ENCODE measurements at regions not wholly inside any gene's neighbourhood (a gene's known extent, or its start where the extent isn't known, plus 50 kb on each side); places are given as distances from the start of the nearest gene placed in this dataset.

DNA sequence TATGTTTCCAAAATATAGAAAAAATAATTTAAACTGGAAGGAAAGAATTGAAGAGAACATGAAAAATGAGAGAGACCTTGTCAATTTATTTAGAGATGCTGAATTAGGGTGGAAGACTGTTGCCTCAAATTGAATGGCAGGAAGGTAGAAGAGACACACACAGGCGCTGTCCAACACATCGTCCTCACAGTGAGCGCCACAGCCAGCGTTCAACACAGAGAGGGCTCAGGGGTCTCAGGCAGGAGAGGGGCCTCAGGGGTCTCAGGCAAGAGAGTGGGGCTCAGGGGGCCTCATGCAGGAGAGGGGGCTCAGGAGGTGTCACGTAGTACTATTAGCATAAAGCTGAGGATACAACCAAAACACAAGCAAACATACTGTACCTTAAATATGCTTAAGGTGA, 65.7 kb downstream of the TMEM18 start:
- DNase-seq (peak in 1 of 2 donors; percentile 51), ATAC-seq (ENCODE audit: low FRiP score) (no peak)
- intact Hi-C loops (cut with DNase I) = no loop called here
- no peaks in the 10 kb centered on the region for H3K36me3 ChIP-seq (ENCODE audit: control insufficient read depth in 1 of 2, insufficient read depth in 2 of 2, low read length in 1 of 2)
- no peaks in the 10 kb centered on the region for H3K27me3 ChIP-seq (ENCODE audit: control insufficient read depth in 1 of 2, insufficient read depth in 2 of 2, low read length in 1 of 2)
- WGBS, 2 donors = 70% methylated on average over 5 of the region's 5 CpGs
- H3K27ac ChIP-seq (ENCODE audit: low read depth in 1 of 2, low read length in 2 of 2) = no peak overlapping the region
- peaks cover 3% of the 10 kb centered on the region for H3K9me3 ChIP-seq (ENCODE audit: control insufficient read depth, low read length)
- no peak overlapping the region for H3K4me3 ChIP-seq (ENCODE audit: low read length in 2 of 2)
- no peaks in the 10 kb centered on the region for H3K4me1 ChIP-seq (ENCODE audit: control insufficient read depth in 1 of 2, insufficient read depth in 2 of 2, low read length in 2 of 2)

DNA sequence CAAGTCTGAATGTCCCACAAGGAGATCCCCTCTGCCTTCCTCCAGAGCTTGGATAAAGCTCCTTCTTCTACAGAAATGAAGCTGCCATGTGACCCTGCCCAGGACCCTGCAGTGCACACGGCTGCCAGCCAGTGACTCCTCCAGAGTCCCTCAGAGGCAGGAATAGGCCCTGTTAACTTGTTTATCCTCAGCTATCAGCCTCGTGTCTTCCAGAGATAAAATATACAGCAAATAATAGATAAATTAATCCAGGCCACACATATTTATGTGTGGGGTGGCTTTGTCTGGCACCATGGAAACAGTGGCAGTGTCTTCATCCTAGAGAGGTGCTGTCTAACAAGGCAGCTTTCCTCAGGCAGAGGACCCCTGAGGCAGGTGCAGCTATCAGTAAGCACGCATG, 66.7 kb downstream of the TMEM18 start:
- no peak for DNase-seq
- no peaks in the 10 kb centered on the region for H3K27me3 ChIP-seq (ENCODE audit: control insufficient read depth in 1 of 2, insufficient read depth in 2 of 2, low read length in 1 of 2)
- WGBS, 2 donors = 79 to 82% methylated on average over 3 of the region's 3 CpGs

DNA sequence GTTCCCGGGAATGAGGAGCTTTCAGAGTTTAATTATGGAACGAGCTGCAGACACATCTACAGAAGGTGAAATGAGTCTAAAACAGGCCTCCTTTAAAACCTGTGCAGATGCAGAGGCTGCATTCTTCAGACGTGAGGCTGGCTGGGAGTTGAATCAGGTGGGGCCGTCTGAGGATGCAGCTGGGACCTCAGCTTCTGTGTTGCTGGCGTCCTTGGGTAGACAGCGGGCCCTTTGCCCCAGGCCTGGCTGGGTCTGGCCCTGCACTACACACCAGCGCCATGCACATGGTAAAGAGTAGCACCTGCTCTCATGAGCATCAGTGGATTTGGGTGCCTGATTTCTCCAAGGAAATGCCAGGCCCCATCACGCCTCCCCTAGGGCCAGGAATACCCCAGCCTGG, 67.3 kb downstream of the TMEM18 start:
- Histone ChIP-seq H3K4me1 (ENCODE audit: control insufficient read depth in 1 of 2, insufficient read depth in 2 of 2, low read length in 2 of 2) (no peaks in the 10 kb centered on the region), H3K36me3 (ENCODE audit: control insufficient read depth in 1 of 2, insufficient read depth in 2 of 2, low read length in 1 of 2) (no peaks in the 10 kb centered on the region), H3K27ac (ENCODE audit: low read depth in 1 of 2, low read length in 2 of 2) (no peak overlapping the region), H3K4me3 (ENCODE audit: low read length in 2 of 2) (no peak overlapping the region), H3K27me3 (ENCODE audit: control insufficient read depth in 1 of 2, insufficient read depth in 2 of 2, low read length in 1 of 2) (no peaks in the 10 kb centered on the region), H3K9me3 (ENCODE audit: control insufficient read depth, low read length) (no peaks in the 10 kb centered on the region)
- WGBS, 2 donors = 86 to 89% methylated on average over 8 of the region's 8 CpGs
- DNase-seq (peak in 1 of 2 donors; percentile 49), ATAC-seq (ENCODE audit: low FRiP score) (no peak)
- intact Hi-C loops (cut with DNase I) = no loop called here

More for the DNA sequence above, 66.7 kb downstream of the TMEM18 start:
- no peak overlapping the region for H3K4me3 ChIP-seq (ENCODE audit: low read length in 2 of 2)
- H3K27ac ChIP-seq (ENCODE audit: low read depth in 1 of 2, low read length in 2 of 2) = no peak overlapping the region
- no peaks in the 10 kb centered on the region for H3K9me3 ChIP-seq (ENCODE audit: control insufficient read depth, low read length)
- ATAC-seq (ENCODE audit: low FRiP score) = no peak
- no peaks in the 10 kb centered on the region for H3K4me1 ChIP-seq (ENCODE audit: control insufficient read depth in 1 of 2, insufficient read depth in 2 of 2, low read length in 2 of 2)
- no peaks in the 10 kb centered on the region for H3K36me3 ChIP-seq (ENCODE audit: control insufficient read depth in 1 of 2, insufficient read depth in 2 of 2, low read length in 1 of 2)
- intact Hi-C loops (cut with DNase I) = no loop called here

DNA sequence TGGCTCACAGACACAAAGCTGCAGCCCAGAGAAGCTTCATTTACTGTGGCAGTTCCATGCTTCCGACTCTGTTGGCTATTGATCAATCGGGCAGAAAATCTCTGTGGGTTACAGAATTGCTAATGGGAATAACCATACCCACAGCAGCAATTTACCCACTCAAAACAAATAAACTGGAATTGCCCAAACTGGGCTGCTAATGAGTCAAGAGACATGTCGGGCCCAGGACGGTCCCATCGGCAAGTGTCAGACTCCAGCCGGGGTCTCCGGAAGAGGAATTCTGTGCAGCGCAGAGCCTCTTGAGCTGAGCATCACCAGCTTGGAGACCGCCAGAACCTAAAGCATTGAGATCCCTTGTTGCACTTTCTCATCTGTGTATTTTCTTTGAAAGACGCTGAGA, 67.8 kb downstream of the TMEM18 start:
- WGBS, 2 donors = 94% methylated on average over 10 of the region's 10 CpGs

DNA sequence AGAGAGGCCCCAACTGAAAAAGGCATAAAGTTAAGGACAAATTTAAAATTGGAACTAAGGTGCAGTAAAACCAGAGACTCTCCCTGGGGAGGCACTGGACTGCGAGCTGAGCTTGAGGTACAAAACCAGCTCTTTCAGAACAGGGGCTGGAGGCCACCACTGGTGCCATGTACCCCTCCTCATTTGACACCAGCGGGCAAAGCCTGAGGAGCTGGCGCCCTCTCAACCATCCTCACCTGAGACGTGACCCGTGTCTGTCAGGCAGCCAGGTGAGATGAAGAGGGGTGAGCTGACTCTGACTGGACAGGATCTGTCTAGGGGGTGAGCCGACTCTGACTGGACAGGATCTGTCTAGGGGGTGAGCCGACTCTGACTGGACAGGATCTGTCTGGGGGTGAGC, 68.5 kb downstream of the TMEM18 start:
- no peaks in the 10 kb centered on the region for H3K36me3 ChIP-seq (ENCODE audit: control insufficient read depth in 1 of 2, insufficient read depth in 2 of 2, low read length in 1 of 2)
- DNase-seq = peak in 1 of 2 donors; percentile 67
- H3K4me3 ChIP-seq (ENCODE audit: low read length in 2 of 2) = no peak overlapping the region
- no peaks in the 10 kb centered on the region for H3K27me3 ChIP-seq (ENCODE audit: control insufficient read depth in 1 of 2, insufficient read depth in 2 of 2, low read length in 1 of 2)
- H3K9me3 ChIP-seq (ENCODE audit: control insufficient read depth, low read length) = no peaks in the 10 kb centered on the region
- H3K4me1 ChIP-seq (ENCODE audit: control insufficient read depth in 1 of 2, insufficient read depth in 2 of 2, low read length in 2 of 2) = no peaks in the 10 kb centered on the region
- H3K27ac ChIP-seq (ENCODE audit: low read depth in 1 of 2, low read length in 2 of 2) = no peak overlapping the region
- intact Hi-C loops (cut with DNase I) = no loop called here
- no peak for ATAC-seq (ENCODE audit: low FRiP score)
- 90 to 95% methylated on average over 7 of the region's 7 CpGs for WGBS, 2 donors

More for the DNA sequence above, 67.8 kb downstream of the TMEM18 start:
- Histone ChIP-seq H3K27me3 (ENCODE audit: control insufficient read depth in 1 of 2, insufficient read depth in 2 of 2, low read length in 1 of 2) (no peaks in the 10 kb centered on the region), H3K4me1 (ENCODE audit: control insufficient read depth in 1 of 2, insufficient read depth in 2 of 2, low read length in 2 of 2) (no peaks in the 10 kb centered on the region), H3K9me3 (ENCODE audit: control insufficient read depth, low read length) (no peaks in the 10 kb centered on the region), H3K4me3 (ENCODE audit: low read length in 2 of 2) (no peak overlapping the region), H3K27ac (ENCODE audit: low read depth in 1 of 2, low read length in 2 of 2) (no peak overlapping the region), H3K36me3 (ENCODE audit: control insufficient read depth in 1 of 2, insufficient read depth in 2 of 2, low read length in 1 of 2) (no peaks in the 10 kb centered on the region)
- ATAC-seq (ENCODE audit: low FRiP score) (no peak), DNase-seq (peak in 1 of 2 donors; percentile 56)
- intact Hi-C loops (cut with DNase I) = no loop called here

DNA sequence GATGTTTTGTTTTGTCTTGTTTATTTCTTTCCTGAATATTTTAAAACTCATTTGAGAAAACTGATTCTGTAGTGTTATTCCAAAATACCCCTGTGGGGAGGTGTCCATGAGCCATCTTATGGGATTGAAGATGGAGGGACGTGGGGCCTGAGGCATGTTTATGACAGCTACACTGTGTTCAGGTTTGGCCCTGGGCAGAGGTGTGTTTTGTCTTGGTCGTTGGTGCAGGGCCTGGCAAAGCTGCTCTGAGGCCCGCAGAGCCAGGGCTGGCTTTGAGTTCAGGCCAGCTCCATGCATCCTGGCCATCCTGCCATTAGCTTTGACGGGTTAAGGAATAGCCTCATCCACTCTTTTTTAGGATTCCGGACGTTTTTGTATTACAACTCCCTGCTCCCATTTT, 68.9 kb downstream of the TMEM18 start:
- WGBS, 2 donors = 69 to 76% methylated on average over 6 of the region's 6 CpGs
- no peak for ATAC-seq (ENCODE audit: low FRiP score)
- intact Hi-C loops (cut with DNase I) = no loop called here
- peak in 1 of 2 donors; percentile 53 for DNase-seq
- H3K36me3 ChIP-seq (ENCODE audit: control insufficient read depth in 1 of 2, insufficient read depth in 2 of 2, low read length in 1 of 2) = no peaks in the 10 kb centered on the region
- H3K27ac ChIP-seq (ENCODE audit: low read depth in 1 of 2, low read length in 2 of 2) = no peak overlapping the region
- no peak overlapping the region for H3K4me3 ChIP-seq (ENCODE audit: low read length in 2 of 2)
- H3K4me1 ChIP-seq (ENCODE audit: control insufficient read depth in 1 of 2, insufficient read depth in 2 of 2, low read length in 2 of 2) = no peaks in the 10 kb centered on the region
- no peaks in the 10 kb centered on the region for H3K9me3 ChIP-seq (ENCODE audit: control insufficient read depth, low read length)
- H3K27me3 ChIP-seq (ENCODE audit: control insufficient read depth in 1 of 2, insufficient read depth in 2 of 2, low read length in 1 of 2) = no peaks in the 10 kb centered on the region

DNA sequence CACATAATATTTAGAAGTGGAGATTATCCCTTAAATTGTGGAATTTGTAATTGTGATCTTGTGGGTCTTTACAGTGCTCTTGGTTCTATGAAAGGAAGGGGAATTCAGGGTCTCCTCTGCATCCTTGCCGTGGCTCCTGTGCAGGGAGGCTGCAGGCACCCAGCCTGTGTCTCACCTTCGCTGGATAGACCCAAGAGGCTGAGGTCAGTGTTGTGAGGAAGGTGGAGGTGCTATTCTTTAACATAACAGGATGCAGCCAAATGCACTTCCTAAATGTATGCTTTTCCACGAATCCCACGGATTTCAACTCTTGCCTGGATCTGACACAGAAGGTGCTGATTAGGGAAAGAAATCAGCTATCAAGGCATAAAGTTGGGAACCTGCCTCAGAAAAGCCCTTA, 69.5 kb downstream of the TMEM18 start:
- Histone ChIP-seq H3K4me1 (ENCODE audit: control insufficient read depth in 1 of 2, insufficient read depth in 2 of 2, low read length in 2 of 2) (no peaks in the 10 kb centered on the region), H3K27me3 (ENCODE audit: control insufficient read depth in 1 of 2, insufficient read depth in 2 of 2, low read length in 1 of 2) (no peaks in the 10 kb centered on the region), H3K36me3 (ENCODE audit: control insufficient read depth in 1 of 2, insufficient read depth in 2 of 2, low read length in 1 of 2) (no peaks in the 10 kb centered on the region), H3K9me3 (ENCODE audit: control insufficient read depth, low read length) (no peaks in the 10 kb centered on the region), H3K4me3 (ENCODE audit: low read length in 2 of 2) (no peak overlapping the region), H3K27ac (ENCODE audit: low read depth in 1 of 2, low read length in 2 of 2) (no peak overlapping the region)
- 84 to 87% methylated on average over 4 of the region's 4 CpGs for WGBS, 2 donors
- intact Hi-C loops (cut with DNase I) = no loop called here
- DNase-seq = no peak
- no peak for ATAC-seq (ENCODE audit: low FRiP score)

DNA sequence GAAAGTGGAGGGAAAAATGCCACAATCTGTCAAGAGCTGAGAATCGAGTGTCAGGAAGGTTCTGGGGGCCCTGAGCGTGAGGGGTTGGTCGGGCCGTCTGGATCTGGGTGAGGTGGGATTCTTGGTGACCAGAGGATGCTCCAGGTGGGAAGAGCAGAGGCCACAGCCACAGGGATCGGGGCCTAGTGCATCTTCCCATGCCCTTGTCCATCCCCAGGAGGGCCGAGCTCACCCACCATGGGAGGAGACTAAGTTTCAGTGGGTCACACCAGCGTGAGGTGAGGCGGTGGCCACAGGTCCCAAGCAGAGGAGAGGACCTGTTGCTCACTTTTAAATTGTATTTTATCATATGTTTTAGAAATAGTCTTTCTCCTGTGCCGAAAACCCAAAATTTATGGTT, 70.0 kb downstream of the TMEM18 start:
- no peaks in the 10 kb centered on the region for H3K36me3 ChIP-seq (ENCODE audit: control insufficient read depth in 1 of 2, insufficient read depth in 2 of 2, low read length in 1 of 2)
- no peak overlapping the region for H3K27ac ChIP-seq (ENCODE audit: low read depth in 1 of 2, low read length in 2 of 2)
- no peaks in the 10 kb centered on the region for H3K9me3 ChIP-seq (ENCODE audit: control insufficient read depth, low read length)
- 77 to 85% methylated on average over 9 of the region's 9 CpGs for WGBS, 2 donors
- no peak for ATAC-seq (ENCODE audit: low FRiP score)
- H3K4me1 ChIP-seq (ENCODE audit: control insufficient read depth in 1 of 2, insufficient read depth in 2 of 2, low read length in 2 of 2) = no peaks in the 10 kb centered on the region
- no peak overlapping the region for H3K4me3 ChIP-seq (ENCODE audit: low read length in 2 of 2)
- intact Hi-C loops (cut with DNase I) = no loop called here
- no peaks in the 10 kb centered on the region for H3K27me3 ChIP-seq (ENCODE audit: control insufficient read depth in 1 of 2, insufficient read depth in 2 of 2, low read length in 1 of 2)
- DNase-seq = peak in 1 of 2 donors; percentile 51

DNA sequence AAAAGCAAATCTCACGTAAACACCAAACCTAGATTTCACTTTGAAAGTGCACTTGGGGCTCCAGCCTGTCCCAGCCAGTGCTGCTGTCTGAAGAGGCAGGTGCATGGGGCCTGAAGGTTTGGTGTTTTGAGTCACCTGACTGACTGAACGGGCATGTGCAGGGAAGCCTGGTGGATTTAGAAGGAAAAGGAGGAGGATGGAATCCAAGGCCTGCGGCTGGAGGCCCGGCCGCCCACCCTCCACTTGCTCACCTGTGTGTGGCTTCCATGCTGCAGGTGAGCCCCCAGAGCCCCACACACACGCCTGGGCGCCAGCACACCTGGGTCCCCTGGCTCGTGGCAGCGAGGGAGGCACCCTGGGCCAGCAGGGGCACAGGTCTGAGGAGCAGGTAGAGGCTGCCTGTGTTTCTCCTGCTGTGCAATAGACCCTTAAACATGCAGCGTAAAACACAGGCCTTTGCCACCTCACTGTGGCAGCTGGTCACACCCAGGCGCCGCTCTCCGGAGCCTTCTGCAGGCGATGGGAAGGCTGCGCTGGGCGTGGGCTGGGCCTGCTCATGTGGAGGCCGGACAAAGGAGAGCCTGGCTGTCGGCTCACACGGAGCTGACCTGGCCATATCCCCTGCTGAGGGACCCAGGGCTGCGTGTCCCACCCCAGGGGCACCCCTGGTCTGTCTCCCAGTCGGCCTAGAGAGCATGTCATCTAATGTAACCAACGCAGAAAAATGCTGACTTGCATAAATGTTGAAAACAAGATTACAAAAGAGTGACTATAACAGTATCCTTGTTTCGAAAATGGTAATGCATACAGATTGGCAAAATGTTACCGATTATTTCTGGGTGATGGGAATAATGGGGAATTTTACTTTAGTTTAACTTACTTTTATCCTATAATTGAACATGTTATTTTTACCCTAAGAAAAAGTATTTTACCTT, 71.3 kb downstream of the TMEM18 start:
- intact Hi-C loops (cut with DNase I) = no loop called here
- Histone ChIP-seq H3K9me3 (ENCODE audit: control insufficient read depth, low read length) (no peaks in the 10 kb centered on the region), H3K36me3 (ENCODE audit: control insufficient read depth in 1 of 2, insufficient read depth in 2 of 2, low read length in 1 of 2) (no peaks in the 10 kb centered on the region), H3K4me1 (ENCODE audit: control insufficient read depth in 1 of 2, insufficient read depth in 2 of 2, low read length in 2 of 2) (no peaks in the 10 kb centered on the region), H3K27ac (ENCODE audit: low read depth in 1 of 2, low read length in 2 of 2) (no peak overlapping the region), H3K27me3 (ENCODE audit: control insufficient read depth in 1 of 2, insufficient read depth in 2 of 2, low read length in 1 of 2) (no peaks in the 10 kb centered on the region), H3K4me3 (ENCODE audit: low read length in 2 of 2) (no peak overlapping the region)
- WGBS, 2 donors = 92 to 93% methylated on average over 24 of the region's 24 CpGs
- DNase-seq (peak in 1 of 2 donors; percentile 48), ATAC-seq (ENCODE audit: low FRiP score) (no peak)
